Natural killer cell (primary cell): ENCODE measurements at regions not wholly inside any gene's neighbourhood (a gene's known extent, or its start where the extent isn't known, plus 50 kb on each side); places are given as distances from the start of the nearest gene placed in this dataset.

ENCODE experiments used
- ATAC-seq, 3 donors: fragments of 150-1000 bp in 2 of 3; fragments of 200-7000 bp in 1 of 3; cut with Tn5 transposase; 1 replicate in 1 of 3; 2 replicates in 2 of 3; pipeline ENCODE4 v1.10.0; 2021; ENCODE audit warnings: mild to moderate bottlenecking in 2 of 3, moderate library complexity in 2 of 3
- DNase-seq, 2 donors: peaks; one replicate each; pipeline versions ENCODE4 v3.0.0 to v3.0.0-alpha.2; 2013 to 2021; ENCODE audit warnings: mixed read lengths in 1 of 2
- H3K27ac ChIP-seq: one replicate; pipeline ENCODE4 v1.5.1; 2013; ENCODE audit warnings: mild to moderate bottlenecking, low read length
- H3K27me3 ChIP-seq: one replicate; pipeline ENCODE4 v1.6.1; 2013; ENCODE audit warnings: low read length; ENCODE audit not compliant: control insufficient read depth, insufficient read depth
- H3K36me3 ChIP-seq: one replicate; pipeline ENCODE4 v1.6.1; 2013; ENCODE audit warnings: low read length; ENCODE audit not compliant: control insufficient read depth, insufficient read depth
- H3K4me1 ChIP-seq: one replicate; pipeline ENCODE4 v1.6.1; 2013; ENCODE audit warnings: low read length; ENCODE audit not compliant: control insufficient read depth, insufficient read depth
- H3K4me3 ChIP-seq: one replicate; pipeline ENCODE4 v1.5.1; 2013; ENCODE audit warnings: low read length
- H3K9me3 ChIP-seq: one replicate; pipeline ENCODE4 v1.6.1; 2013; ENCODE audit warnings: low read length; ENCODE audit not compliant: control insufficient read depth, insufficient read depth
- H3K27ac Mint-ChIP-seq, 2 donors: one replicate each; pipeline ENCODE4 v1.8.0; 2022; ENCODE audit warnings: mild to moderate bottlenecking in 2 of 2, mixed read lengths in 2 of 2, moderate library complexity in 1 of 2
- H3K27me3 Mint-ChIP-seq, 2 donors: one replicate each; pipeline ENCODE4 v1.8.0; 2022; ENCODE audit warnings: low read depth in 2 of 2, mixed read lengths in 2 of 2
- H3K36me3 Mint-ChIP-seq: one replicate; pipeline ENCODE4 v1.8.0; 2022; ENCODE audit warnings: mixed read lengths
- H3K4me1 Mint-ChIP-seq, 2 donors: one replicate each; pipeline ENCODE4 v1.8.0; 2022; ENCODE audit warnings: mixed read lengths in 2 of 2
- H3K4me3 Mint-ChIP-seq: one replicate; pipeline ENCODE4 v1.8.0; 2022; ENCODE audit warnings: mild to moderate bottlenecking, moderate library complexity, mixed read lengths
- H3K9me3 Mint-ChIP-seq, 2 donors: one replicate each; pipeline ENCODE4 v1.8.0; 2022; ENCODE audit warnings: mixed read lengths in 2 of 2
- WGBS: methylation state at CpG from one replicate; pipeline ENCODE4 v1.1.7; 2013; ENCODE audit warnings: missing lambda C conversion rate; ENCODE audit not compliant: insufficient coverage; 5-methylcytosine and 5-hydroxymethylcytosine counted together
- intact Hi-C: fragments of 100-400 bp; cut with micrococcal nuclease; formaldehyde crosslinking; loops from one replicate; pipeline ENCODE4 v1.14.2; 2022
- TF ChIP-seq, protein P1 (sequence below): fragments of 200-600 bp; IDR thresholded peaks from one replicate; pipeline ENCODE4 v1.8.0; 2022; ENCODE audit warnings: antibody characterized with exemption

GRCh38 chr7:42672339-42672999 lies 239.4 kb downstream of the C7orf25 start:
- Mint-ChIP-seq H3K4me3 (no peak overlapping the region), H3K36me3 (peaks cover 3% of the 10 kb centered on the region), H3K4me1 (no peaks in the 10 kb centered on the region), H3K27ac (no peak overlapping the region), H3K27me3 (peaks cover 0 to 3% of the 10 kb centered on the region in 2 donors), H3K9me3 (peaks cover 2 to 5% of the 10 kb centered on the region in 2 donors)
- H3K4me3 ChIP-seq, result no peak overlapping the region
- ATAC-seq (no peak), DNase-seq (no peak)
- peaks cover 1% of the 10 kb centered on the region for H3K9me3 ChIP-seq
- intact Hi-C loops, result no loop called here
- no peak overlapping the region for H3K27ac ChIP-seq
- 27% methylated on average over 2 of the region's 2 CpGs for WGBS
- no peaks in the 10 kb centered on the region for H3K27me3 ChIP-seq
- no peaks in the 10 kb centered on the region for H3K36me3 ChIP-seq
- no peaks in the 10 kb centered on the region for H3K4me1 ChIP-seq
- TF ChIP-seq, protein P1, sequence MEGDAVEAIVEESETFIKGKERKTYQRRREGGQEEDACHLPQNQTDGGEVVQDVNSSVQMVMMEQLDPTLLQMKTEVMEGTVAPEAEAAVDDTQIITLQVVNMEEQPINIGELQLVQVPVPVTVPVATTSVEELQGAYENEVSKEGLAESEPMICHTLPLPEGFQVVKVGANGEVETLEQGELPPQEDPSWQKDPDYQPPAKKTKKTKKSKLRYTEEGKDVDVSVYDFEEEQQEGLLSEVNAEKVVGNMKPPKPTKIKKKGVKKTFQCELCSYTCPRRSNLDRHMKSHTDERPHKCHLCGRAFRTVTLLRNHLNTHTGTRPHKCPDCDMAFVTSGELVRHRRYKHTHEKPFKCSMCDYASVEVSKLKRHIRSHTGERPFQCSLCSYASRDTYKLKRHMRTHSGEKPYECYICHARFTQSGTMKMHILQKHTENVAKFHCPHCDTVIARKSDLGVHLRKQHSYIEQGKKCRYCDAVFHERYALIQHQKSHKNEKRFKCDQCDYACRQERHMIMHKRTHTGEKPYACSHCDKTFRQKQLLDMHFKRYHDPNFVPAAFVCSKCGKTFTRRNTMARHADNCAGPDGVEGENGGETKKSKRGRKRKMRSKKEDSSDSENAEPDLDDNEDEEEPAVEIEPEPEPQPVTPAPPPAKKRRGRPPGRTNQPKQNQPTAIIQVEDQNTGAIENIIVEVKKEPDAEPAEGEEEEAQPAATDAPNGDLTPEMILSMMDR, result no peak

DNA sequence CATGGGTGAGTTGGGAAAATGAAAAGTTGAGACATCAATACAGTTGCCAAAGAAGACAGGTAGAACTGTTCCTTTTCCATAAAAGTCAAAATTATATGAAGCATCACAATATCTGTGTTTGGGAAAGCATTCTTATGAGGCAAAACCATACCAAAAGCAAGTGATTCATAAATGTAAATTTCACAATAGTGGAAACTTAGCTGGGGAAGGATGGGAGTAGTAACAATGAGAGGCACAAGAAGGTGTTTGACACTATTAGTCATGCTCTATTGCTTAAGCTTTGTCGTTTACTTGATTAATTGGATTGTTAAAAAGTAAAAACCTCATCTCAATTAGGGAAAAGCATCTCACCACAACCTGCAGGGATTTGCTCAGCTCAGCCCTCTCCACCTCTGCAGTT lies 240.2 kb downstream of the C7orf25 start:
- no peak for ATAC-seq
- Histone ChIP-seq H3K27ac (no peak overlapping the region), H3K27me3 (no peaks in the 10 kb centered on the region), H3K4me3 (no peak overlapping the region), H3K36me3 (no peaks in the 10 kb centered on the region), H3K4me1 (no peaks in the 10 kb centered on the region), H3K9me3 (peaks cover 6% of the 10 kb centered on the region)
- TF ChIP-seq, protein P1, result no peak
- Mint-ChIP-seq H3K4me3 (no peak overlapping the region), H3K27ac (no peak overlapping the region), H3K4me1 (no peaks in the 10 kb centered on the region), H3K27me3 (peaks cover 0 to 6% of the 10 kb centered on the region in 2 donors), H3K36me3 (peaks cover 11% of the 10 kb centered on the region), H3K9me3 (peaks cover 6 to 11% of the 10 kb centered on the region in 2 donors)
- no peak for DNase-seq
- intact Hi-C loops, result no loop called here
- 86% methylated on average over 1 of the region's 1 CpG for WGBS

DNA sequence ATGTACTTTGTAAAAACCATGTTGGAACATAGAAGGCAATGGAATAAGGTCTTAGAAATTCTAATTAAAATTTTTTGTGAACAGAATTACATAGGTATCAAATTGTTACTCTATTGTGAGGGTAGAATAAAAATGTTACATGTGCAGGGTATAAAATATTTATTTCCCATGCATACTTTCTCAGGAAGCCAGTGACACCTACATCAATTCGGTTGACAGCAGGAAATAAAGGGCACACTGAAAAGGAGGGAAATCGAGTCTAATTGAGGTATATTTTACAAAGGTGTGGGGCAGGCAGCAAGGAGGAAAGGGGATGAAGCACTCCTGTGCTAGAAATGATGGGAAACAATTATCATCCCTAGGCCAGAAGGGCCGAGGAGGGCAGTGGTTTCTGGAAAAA lies 244.9 kb downstream of the C7orf25 start:
- no peaks in the 10 kb centered on the region for H3K4me1 Mint-ChIP-seq
- H3K4me3 ChIP-seq, result no peak overlapping the region
- no peak overlapping the region for H3K27ac Mint-ChIP-seq
- no peak overlapping the region for H3K27ac ChIP-seq
- H3K36me3 Mint-ChIP-seq, result peaks cover 20% of the 10 kb centered on the region
- H3K9me3 ChIP-seq, result peaks cover 6% of the 10 kb centered on the region
- H3K27me3 Mint-ChIP-seq, result peaks cover 0 to 6% of the 10 kb centered on the region in 2 donors
- TF ChIP-seq, protein P1, result no peak
- no peaks in the 10 kb centered on the region for H3K36me3 ChIP-seq
- no peaks in the 10 kb centered on the region for H3K27me3 ChIP-seq
- H3K9me3 Mint-ChIP-seq, result peaks cover 10 to 14% of the 10 kb centered on the region in 2 donors
- ATAC-seq (no peak), DNase-seq (no peak)
- WGBS, result 78% methylated on average over 3 of the region's 3 CpGs
- intact Hi-C loops, result no loop called here
- H3K4me1 ChIP-seq, result no peaks in the 10 kb centered on the region
- H3K4me3 Mint-ChIP-seq, result no peak overlapping the region

- Mint-ChIP-seq H3K27ac (no peak overlapping the region), H3K9me3 (peaks cover 10 to 14% of the 10 kb centered on the region in 2 donors), H3K36me3 (peaks cover 20% of the 10 kb centered on the region), H3K4me3 (no peak overlapping the region), H3K4me1 (no peaks in the 10 kb centered on the region), H3K27me3 (peaks cover 0 to 6% of the 10 kb centered on the region in 2 donors)
- Histone ChIP-seq H3K27ac (no peak overlapping the region), H3K4me1 (no peaks in the 10 kb centered on the region), H3K27me3 (no peaks in the 10 kb centered on the region), H3K9me3 (peaks cover 6% of the 10 kb centered on the region), H3K36me3 (no peaks in the 10 kb centered on the region), H3K4me3 (no peak overlapping the region)
- WGBS, result 97% methylated on average over 1 of the region's 1 CpG
- no peak for ATAC-seq
- intact Hi-C loops, result no loop called here
- no peak for DNase-seq
- TF ChIP-seq, protein P1, result no peak
These were observed 249.0 kb downstream of the C7orf25 start for GRCh38 chr7:42662862-42663261.
